ENCODE measurements at regions not wholly inside any gene's neighbourhood (a gene's known extent, or its start where the extent isn't known, plus 50 kb on each side); places are given as distances from the start of the nearest gene placed in this dataset.

DNA sequence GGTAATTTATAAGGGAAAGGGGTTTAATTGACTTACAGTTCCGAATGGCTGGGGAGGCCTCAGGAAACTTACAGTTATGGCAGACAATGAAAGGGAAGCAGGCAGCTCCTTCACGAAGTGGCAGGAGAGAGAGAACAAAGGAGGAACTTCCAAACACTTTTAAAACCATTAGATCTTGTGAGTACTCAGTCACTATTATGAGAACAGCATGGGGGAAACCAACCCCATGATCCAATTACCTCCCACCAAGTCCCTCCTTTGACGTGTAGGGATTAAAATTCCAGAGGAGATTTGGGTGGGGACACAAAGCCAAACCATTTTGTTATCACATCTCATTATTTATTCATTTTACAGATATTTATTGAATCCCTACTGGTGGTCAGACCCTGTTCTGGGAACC lies 822.8 kb downstream of the GALC start:
- Histone ChIP-seq H3K4me3 (ENCODE audit: insufficient read depth, low read depth, low read length, poor library complexity, severe bottlenecking) (no peak overlapping the region), H3K27me3 (replicated peaks; ENCODE audit: control insufficient read depth, insufficient read depth, low read length, poor library complexity, severe bottlenecking) (no peaks in the 10 kb centered on the region), H3K4me1 (ENCODE audit: control insufficient read depth, insufficient read depth, low read length, poor library complexity, severe bottlenecking) (no peaks in the 10 kb centered on the region), H3K9me3 (ENCODE audit: control insufficient read depth, low read length) (no peaks in the 10 kb centered on the region), H3K27ac (ENCODE audit: insufficient read depth, low read length, poor library complexity, severe bottlenecking) (no peak overlapping the region), H3K36me3 (ENCODE audit: control insufficient read depth, insufficient read depth, low read length) (no peaks in the 10 kb centered on the region)
- no peak for DNase-seq

DNA sequence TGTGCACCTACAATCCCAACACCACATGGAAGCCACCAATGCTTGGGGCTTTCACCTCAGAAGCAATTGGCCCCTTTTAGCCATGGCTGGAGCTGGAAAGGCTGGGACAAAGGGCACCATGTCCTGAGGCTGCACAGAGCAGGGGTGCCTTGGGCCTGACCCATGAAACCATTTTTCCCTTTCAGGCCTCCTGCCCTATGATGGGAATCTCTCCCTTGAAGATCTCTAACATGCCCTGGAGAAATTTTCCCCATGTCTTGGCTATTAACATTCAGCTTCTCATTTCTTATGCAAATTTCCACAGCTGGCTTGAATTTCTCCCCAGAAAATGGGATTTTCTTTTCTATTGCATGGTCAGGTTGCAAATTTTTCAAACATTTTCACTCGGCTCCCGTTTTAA lies 823.6 kb downstream of the GALC start:
- no peaks in the 10 kb centered on the region for H3K36me3 ChIP-seq (ENCODE audit: control insufficient read depth, insufficient read depth, low read length)
- no peaks in the 10 kb centered on the region for H3K4me1 ChIP-seq (ENCODE audit: control insufficient read depth, insufficient read depth, low read length, poor library complexity, severe bottlenecking)
- H3K27ac ChIP-seq (ENCODE audit: insufficient read depth, low read length, poor library complexity, severe bottlenecking), result no peak overlapping the region
- H3K27me3 ChIP-seq (replicated peaks; ENCODE audit: control insufficient read depth, insufficient read depth, low read length, poor library complexity, severe bottlenecking), result no peaks in the 10 kb centered on the region
- no peak overlapping the region for H3K4me3 ChIP-seq (ENCODE audit: insufficient read depth, low read depth, low read length, poor library complexity, severe bottlenecking)
- DNase-seq, result no peak
- no peaks in the 10 kb centered on the region for H3K9me3 ChIP-seq (ENCODE audit: control insufficient read depth, low read length)

DNA sequence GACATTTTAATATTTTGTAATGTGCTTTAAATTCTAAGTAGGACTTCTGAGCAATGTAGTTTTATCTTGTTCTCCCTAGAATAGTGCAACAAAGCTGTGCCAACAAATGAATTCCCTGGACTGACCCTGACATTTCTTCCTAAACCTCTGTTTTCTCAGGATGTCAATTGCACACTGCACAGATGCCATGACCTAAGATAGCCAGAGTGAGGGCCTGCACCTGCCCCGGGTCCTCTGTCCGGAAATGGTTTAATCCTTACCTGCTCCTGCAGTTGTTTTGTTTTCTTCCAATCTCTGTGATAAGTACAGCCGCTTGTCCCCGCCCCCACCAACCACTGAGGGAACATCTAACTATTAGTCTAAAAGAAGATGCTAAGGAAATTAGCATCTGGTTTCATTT lies 831.5 kb downstream of the GALC start:
- no peaks in the 10 kb centered on the region for H3K9me3 ChIP-seq (ENCODE audit: control insufficient read depth, low read length)
- no peaks in the 10 kb centered on the region for H3K36me3 ChIP-seq (ENCODE audit: control insufficient read depth, insufficient read depth, low read length)
- no peaks in the 10 kb centered on the region for H3K27me3 ChIP-seq (replicated peaks; ENCODE audit: control insufficient read depth, insufficient read depth, low read length, poor library complexity, severe bottlenecking)
- no peaks in the 10 kb centered on the region for H3K4me1 ChIP-seq (ENCODE audit: control insufficient read depth, insufficient read depth, low read length, poor library complexity, severe bottlenecking)
- H3K27ac ChIP-seq (ENCODE audit: insufficient read depth, low read length, poor library complexity, severe bottlenecking), result no peak overlapping the region
- H3K4me3 ChIP-seq (ENCODE audit: insufficient read depth, low read depth, low read length, poor library complexity, severe bottlenecking), result no peak overlapping the region
- DNase-seq, result no peak

DNA sequence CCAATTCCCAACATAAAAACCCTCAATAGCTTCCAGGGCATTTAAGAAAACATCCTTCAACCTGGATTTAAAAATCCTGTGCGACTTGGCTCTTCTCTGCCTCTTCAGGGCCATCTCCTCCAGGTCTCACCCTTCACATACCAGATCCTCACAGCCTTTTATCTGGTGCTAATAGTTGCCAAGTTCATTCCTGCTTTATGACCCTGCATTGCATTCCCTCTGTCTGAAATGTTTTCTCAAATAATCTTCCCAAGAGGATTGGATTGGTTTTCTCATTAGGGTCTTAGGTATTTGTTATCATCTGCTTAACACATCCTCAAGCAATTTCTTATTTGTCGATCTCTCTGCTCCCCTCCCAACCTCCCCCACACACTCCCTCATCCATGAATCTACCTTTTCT lies 832.0 kb downstream of the GALC start:
- no peak for DNase-seq
- Histone ChIP-seq H3K27me3 (replicated peaks; ENCODE audit: control insufficient read depth, insufficient read depth, low read length, poor library complexity, severe bottlenecking) (no peaks in the 10 kb centered on the region), H3K4me1 (ENCODE audit: control insufficient read depth, insufficient read depth, low read length, poor library complexity, severe bottlenecking) (no peaks in the 10 kb centered on the region), H3K4me3 (ENCODE audit: insufficient read depth, low read depth, low read length, poor library complexity, severe bottlenecking) (no peak overlapping the region), H3K9me3 (ENCODE audit: control insufficient read depth, low read length) (no peaks in the 10 kb centered on the region), H3K27ac (ENCODE audit: insufficient read depth, low read length, poor library complexity, severe bottlenecking) (no peak overlapping the region), H3K36me3 (ENCODE audit: control insufficient read depth, insufficient read depth, low read length) (no peaks in the 10 kb centered on the region)

DNA sequence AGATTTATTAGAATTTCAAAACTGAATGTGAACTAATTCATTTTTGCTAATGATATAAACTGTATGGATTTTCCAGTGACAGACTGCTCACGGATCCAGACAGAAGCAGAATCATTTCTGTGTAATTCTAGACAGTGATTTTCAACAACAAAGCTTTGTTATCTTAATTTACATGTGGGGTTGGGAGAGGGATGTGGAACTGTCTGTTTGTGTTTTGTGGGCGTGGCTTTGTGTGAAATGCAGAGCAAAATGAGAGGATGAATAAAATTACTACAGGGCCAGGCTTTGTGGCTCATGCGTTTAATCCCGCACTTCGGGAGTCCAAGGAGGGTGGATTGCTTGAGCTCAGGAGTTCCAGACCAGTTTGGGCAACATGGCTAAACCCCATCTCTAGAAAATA lies 834.7 kb downstream of the GALC start:
- H3K36me3 ChIP-seq (ENCODE audit: control insufficient read depth, insufficient read depth, low read length), result no peaks in the 10 kb centered on the region
- H3K27me3 ChIP-seq (replicated peaks; ENCODE audit: control insufficient read depth, insufficient read depth, low read length, poor library complexity, severe bottlenecking), result no peaks in the 10 kb centered on the region
- H3K9me3 ChIP-seq (ENCODE audit: control insufficient read depth, low read length), result no peaks in the 10 kb centered on the region
- no peak overlapping the region for H3K27ac ChIP-seq (ENCODE audit: insufficient read depth, low read length, poor library complexity, severe bottlenecking)
- no peaks in the 10 kb centered on the region for H3K4me1 ChIP-seq (ENCODE audit: control insufficient read depth, insufficient read depth, low read length, poor library complexity, severe bottlenecking)
- no peak overlapping the region for H3K4me3 ChIP-seq (ENCODE audit: insufficient read depth, low read depth, low read length, poor library complexity, severe bottlenecking)
- DNase-seq, result no peak

DNA sequence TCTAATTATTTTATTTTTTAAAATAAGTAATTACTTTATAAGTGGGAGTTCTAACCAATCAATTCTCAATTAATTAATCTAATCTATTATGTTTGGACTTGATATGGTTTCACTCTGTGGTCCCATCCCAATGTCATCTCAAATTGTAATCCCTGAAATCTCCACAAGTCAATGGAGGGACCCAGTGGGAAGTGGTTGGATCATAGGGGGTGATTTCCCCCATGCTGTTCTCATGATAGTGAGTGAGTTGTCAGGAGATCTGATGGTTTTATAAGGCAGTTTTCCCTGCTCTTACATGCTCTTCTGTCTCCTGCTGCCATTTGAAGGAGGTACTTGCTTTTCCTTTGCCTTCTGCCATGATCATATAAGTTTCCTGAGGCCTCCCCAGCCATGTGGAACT lies 836.1 kb downstream of the GALC start:
- Histone ChIP-seq H3K4me1 (ENCODE audit: control insufficient read depth, insufficient read depth, low read length, poor library complexity, severe bottlenecking) (no peaks in the 10 kb centered on the region), H3K36me3 (ENCODE audit: control insufficient read depth, insufficient read depth, low read length) (no peaks in the 10 kb centered on the region), H3K9me3 (ENCODE audit: control insufficient read depth, low read length) (no peaks in the 10 kb centered on the region), H3K4me3 (ENCODE audit: insufficient read depth, low read depth, low read length, poor library complexity, severe bottlenecking) (no peak overlapping the region), H3K27ac (ENCODE audit: insufficient read depth, low read length, poor library complexity, severe bottlenecking) (no peak overlapping the region), H3K27me3 (replicated peaks; ENCODE audit: control insufficient read depth, insufficient read depth, low read length, poor library complexity, severe bottlenecking) (no peaks in the 10 kb centered on the region)
- DNase-seq, result no peak

DNA sequence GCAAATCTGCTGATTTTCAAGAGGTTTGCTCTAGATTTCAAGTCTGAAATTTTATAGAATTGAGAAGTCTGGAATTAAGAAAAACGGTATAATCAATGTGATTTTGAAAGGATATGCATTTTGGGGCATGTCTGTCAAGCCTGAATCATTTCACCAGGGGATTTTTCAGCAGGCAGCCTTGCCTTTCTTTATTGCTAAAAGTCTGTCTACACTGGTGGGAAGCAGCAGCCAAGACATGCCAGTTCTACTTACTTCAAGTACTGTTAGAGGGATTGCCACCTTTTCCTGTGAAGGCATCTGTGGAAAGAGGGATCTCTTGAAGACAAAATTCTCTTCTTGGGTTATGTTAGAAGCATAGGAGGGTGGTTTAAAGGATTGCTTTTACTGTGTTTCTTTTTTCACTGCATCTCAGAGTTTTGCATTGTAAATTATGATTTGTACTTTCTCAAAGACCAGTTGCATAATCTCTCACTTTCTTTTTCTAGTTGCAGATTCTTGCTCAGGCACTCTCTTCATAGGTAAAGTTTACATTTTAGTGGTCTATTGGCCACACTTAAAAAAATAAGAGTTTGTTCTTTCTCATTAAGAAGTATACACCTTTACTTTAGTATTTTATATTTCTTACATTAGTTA lies 837.0 kb downstream of the GALC start:
- Histone ChIP-seq H3K27me3 (replicated peaks; ENCODE audit: control insufficient read depth, insufficient read depth, low read length, poor library complexity, severe bottlenecking) (no peaks in the 10 kb centered on the region), H3K36me3 (ENCODE audit: control insufficient read depth, insufficient read depth, low read length) (no peaks in the 10 kb centered on the region), H3K4me3 (ENCODE audit: insufficient read depth, low read depth, low read length, poor library complexity, severe bottlenecking) (no peak overlapping the region), H3K9me3 (ENCODE audit: control insufficient read depth, low read length) (no peaks in the 10 kb centered on the region), H3K4me1 (ENCODE audit: control insufficient read depth, insufficient read depth, low read length, poor library complexity, severe bottlenecking) (no peaks in the 10 kb centered on the region), H3K27ac (ENCODE audit: insufficient read depth, low read length, poor library complexity, severe bottlenecking) (no peak overlapping the region)
- DNase-seq, result no peak

DNA sequence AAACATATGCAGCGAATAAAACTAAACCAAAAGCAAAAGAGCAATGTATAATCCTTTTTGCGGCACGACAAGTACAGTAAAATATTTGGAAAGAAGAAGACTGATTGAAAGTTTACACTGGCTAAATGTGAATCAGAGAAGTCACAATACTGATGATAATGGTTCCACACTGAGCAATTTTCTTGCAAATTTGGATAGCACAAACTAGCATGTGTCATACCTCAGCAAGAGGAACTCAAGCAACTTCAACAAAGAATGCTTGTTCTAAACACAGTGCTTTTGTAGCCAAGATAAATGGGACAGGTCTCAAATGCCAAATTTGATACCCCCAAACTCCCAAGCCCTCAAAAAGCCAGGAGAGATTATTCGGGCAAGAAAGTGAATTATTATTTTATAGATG lies 839.1 kb downstream of the GALC start:
- H3K4me1 ChIP-seq (ENCODE audit: control insufficient read depth, insufficient read depth, low read length, poor library complexity, severe bottlenecking), result no peaks in the 10 kb centered on the region
- H3K36me3 ChIP-seq (ENCODE audit: control insufficient read depth, insufficient read depth, low read length), result no peaks in the 10 kb centered on the region
- H3K27me3 ChIP-seq (replicated peaks; ENCODE audit: control insufficient read depth, insufficient read depth, low read length, poor library complexity, severe bottlenecking), result no peaks in the 10 kb centered on the region
- no peak overlapping the region for H3K27ac ChIP-seq (ENCODE audit: insufficient read depth, low read length, poor library complexity, severe bottlenecking)
- DNase-seq, result no peak
- H3K9me3 ChIP-seq (ENCODE audit: control insufficient read depth, low read length), result peaks cover 4% of the 10 kb centered on the region
- no peak overlapping the region for H3K4me3 ChIP-seq (ENCODE audit: insufficient read depth, low read depth, low read length, poor library complexity, severe bottlenecking)

DNA sequence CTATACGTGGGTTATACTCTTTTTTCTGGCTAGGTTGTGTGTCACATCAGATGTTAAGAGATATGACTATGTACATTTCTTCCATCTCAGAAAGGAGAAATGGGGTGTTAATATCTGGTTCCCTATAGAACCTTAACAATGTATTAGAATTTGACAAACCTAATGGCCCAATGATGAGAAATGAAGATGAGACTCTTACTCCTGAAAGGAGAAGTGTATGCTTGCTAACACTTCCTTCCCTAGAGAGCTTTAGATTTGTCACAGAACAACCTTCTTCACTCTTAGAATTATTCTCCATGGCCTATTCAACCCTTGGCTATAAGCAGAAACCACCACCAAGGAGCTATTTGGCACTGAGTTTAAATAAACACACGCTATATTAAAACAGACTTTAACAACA lies 839.6 kb downstream of the GALC start:
- Histone ChIP-seq H3K4me1 (ENCODE audit: control insufficient read depth, insufficient read depth, low read length, poor library complexity, severe bottlenecking) (no peaks in the 10 kb centered on the region), H3K9me3 (ENCODE audit: control insufficient read depth, low read length) (peaks cover 4% of the 10 kb centered on the region), H3K27ac (ENCODE audit: insufficient read depth, low read length, poor library complexity, severe bottlenecking) (no peak overlapping the region), H3K4me3 (ENCODE audit: insufficient read depth, low read depth, low read length, poor library complexity, severe bottlenecking) (no peak overlapping the region), H3K36me3 (ENCODE audit: control insufficient read depth, insufficient read depth, low read length) (no peaks in the 10 kb centered on the region), H3K27me3 (replicated peaks; ENCODE audit: control insufficient read depth, insufficient read depth, low read length, poor library complexity, severe bottlenecking) (no peaks in the 10 kb centered on the region)
- DNase-seq, result no peak

DNA sequence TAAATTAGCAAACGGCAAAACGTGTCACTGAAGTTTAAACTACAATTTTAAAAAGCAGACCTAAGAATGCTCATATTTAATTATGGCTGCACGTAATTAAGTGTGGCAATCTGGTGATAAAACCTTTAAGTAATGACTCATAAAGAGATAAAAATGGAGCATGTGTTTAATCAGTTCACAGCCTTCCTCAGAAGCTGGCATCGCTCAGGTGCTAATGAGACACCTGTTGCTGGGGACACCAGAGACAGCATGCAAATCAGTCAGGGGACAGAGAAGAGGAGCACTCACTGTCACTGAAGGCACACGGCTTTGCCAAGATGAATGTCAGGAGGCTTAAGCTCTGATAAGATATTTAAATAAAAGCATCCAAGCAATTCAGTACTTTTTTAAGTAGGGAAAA lies 840.3 kb downstream of the GALC start:
- Histone ChIP-seq H3K27ac (ENCODE audit: insufficient read depth, low read length, poor library complexity, severe bottlenecking) (no peak overlapping the region), H3K4me1 (ENCODE audit: control insufficient read depth, insufficient read depth, low read length, poor library complexity, severe bottlenecking) (no peaks in the 10 kb centered on the region), H3K9me3 (ENCODE audit: control insufficient read depth, low read length) (peaks cover 4% of the 10 kb centered on the region), H3K27me3 (replicated peaks; ENCODE audit: control insufficient read depth, insufficient read depth, low read length, poor library complexity, severe bottlenecking) (no peaks in the 10 kb centered on the region), H3K36me3 (ENCODE audit: control insufficient read depth, insufficient read depth, low read length) (no peaks in the 10 kb centered on the region), H3K4me3 (ENCODE audit: insufficient read depth, low read depth, low read length, poor library complexity, severe bottlenecking) (no peak overlapping the region)
- DNase-seq, result no peak
